ENCODE measurements at regions not wholly inside any gene's neighbourhood (a gene's known extent, or its start where the extent isn't known, plus 50 kb on each side); places are given as distances from the start of the nearest gene placed in this dataset.

DNA sequence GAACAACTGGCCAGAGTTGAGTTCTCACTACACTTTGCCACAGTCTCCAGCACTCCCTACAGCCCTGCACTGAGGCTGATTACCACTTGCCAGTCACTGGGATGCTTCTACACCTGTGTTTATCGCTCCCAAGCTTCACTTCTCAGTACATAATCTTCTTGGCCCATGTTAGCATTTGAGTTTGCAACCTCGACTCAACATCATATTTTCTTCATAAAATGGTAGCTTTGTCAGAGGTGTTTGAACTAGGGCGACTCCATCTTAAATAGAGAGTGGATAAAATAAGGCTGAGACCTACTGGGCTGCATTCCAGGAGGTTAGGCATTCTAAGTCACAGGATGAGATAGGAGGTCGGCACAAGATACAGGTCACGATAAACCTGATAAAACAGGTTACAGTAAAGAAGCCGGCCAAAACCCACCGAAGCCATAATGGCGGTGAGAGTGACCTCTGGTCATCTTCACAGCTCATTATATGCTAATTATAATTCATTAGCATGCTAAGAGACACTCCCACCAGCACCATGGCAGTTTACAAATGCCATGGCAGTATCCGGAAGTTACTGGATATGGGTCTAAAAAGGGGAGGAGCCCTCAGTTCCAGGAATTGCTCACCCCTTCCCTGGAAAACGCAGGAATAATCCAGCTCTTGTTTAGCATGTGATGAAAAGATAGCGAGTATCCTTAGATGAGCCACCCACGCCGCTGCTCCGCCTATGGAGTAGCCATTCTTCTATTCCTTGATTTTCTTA lies 105.8 kb upstream of the KLF6 start:
- Histone ChIP-seq H3K27ac (ENCODE audit: low read length) (peak overlapping the region; percentile 97), H3K27me3 (replicated peaks in 1 of 2; ENCODE audit: control insufficient read depth in 2 of 2, extremely low read depth in 1 of 2, insufficient read depth in 2 of 2, low read length in 1 of 2) (no peaks in the 10 kb centered on the region), H3K4me1 (ENCODE audit: control insufficient read depth in 1 of 2, extremely low read depth in 1 of 2, insufficient read depth in 2 of 2, low read length in 2 of 2) (peaks cover 6 to 52% of the 10 kb centered on the region in 2 experiments), H3K9me3 (no peaks in the 10 kb centered on the region), H3K36me3 (ENCODE audit: control insufficient read depth in 2 of 2, extremely low read depth in 1 of 2, insufficient read depth in 1 of 2, low read length in 1 of 2) (no peaks in the 10 kb centered on the region), H3K4me3 (ENCODE audit: control insufficient read depth in 1 of 2, extremely low read depth in 1 of 2, low read length in 1 of 2) (no peak overlapping the region)
- H3K9me3 Mint-ChIP-seq: no peaks in the 10 kb centered on the region
- no peak overlapping the region for H3K4me3 Mint-ChIP-seq
- 96% methylated on average over 5 of the region's 14 CpGs for WGBS (ENCODE audit: insufficient coverage)
- ATAC-seq (replicated peaks in 1 of 4): no peak
- ChIA-PET POLR2A (interaction anchor here (0.7 to 2.5 kb wide), 2 partner anchors 15 to 1780 kb away, joined by 3 to 10 read pairs; no protein-coding TSS in a partner anchor), CTCF (no interaction called here)
- DNase-seq: no peak
- H3K36me3 Mint-ChIP-seq: no peaks in the 10 kb centered on the region
- H3K27ac Mint-ChIP-seq: peak overlapping the region in 1 of 2 donors; percentile 39
- H3K27me3 Mint-ChIP-seq: no peaks in the 10 kb centered on the region
- peaks cover 15 to 68% (median 49%) of the 10 kb centered on the region in 3 donors for H3K4me1 Mint-ChIP-seq

DNA sequence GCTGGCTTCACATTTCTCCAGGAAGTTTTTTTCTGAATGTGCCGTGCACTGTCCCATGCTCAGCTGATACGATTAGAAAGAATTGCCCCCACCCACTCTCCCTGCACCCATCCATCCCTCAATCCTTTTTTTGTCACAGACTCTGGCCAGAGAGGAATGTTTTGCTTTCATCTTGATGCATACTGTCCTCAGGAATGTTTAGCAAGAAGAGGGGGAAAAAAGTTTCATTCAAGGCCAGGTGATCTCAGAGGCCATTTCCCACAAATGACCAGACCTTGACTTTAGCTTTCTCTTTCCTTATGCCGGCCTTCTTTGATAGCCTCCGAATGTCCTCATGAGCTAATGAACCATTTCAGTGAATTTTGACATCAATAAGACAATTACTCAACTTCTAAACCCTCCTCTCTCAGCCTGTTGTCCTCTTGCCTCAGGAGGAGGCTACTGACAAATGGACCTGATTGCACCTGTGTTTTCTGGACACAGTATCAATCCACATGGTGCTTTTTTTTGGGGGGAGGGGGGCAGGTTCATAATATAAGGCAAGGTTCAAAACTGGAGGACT lies 105.0 kb upstream of the KLF6 start:
- Histone ChIP-seq H3K9me3 (no peaks in the 10 kb centered on the region), H3K4me3 (ENCODE audit: control insufficient read depth in 1 of 2, extremely low read depth in 1 of 2, low read length in 1 of 2) (no peak overlapping the region), H3K27ac (ENCODE audit: low read length) (no peak overlapping the region), H3K36me3 (ENCODE audit: control insufficient read depth in 2 of 2, extremely low read depth in 1 of 2, insufficient read depth in 1 of 2, low read length in 1 of 2) (no peaks in the 10 kb centered on the region), H3K27me3 (replicated peaks in 1 of 2; ENCODE audit: control insufficient read depth in 2 of 2, extremely low read depth in 1 of 2, insufficient read depth in 2 of 2, low read length in 1 of 2) (no peaks in the 10 kb centered on the region), H3K4me1 (ENCODE audit: control insufficient read depth in 1 of 2, extremely low read depth in 1 of 2, insufficient read depth in 2 of 2, low read length in 2 of 2) (peaks cover 6 to 52% of the 10 kb centered on the region in 2 experiments)
- DNase-seq (no peak), ATAC-seq (replicated peaks in 1 of 4) (no peak)
- CTCF ChIA-PET: no interaction called here
- Mint-ChIP-seq H3K4me1 (peaks cover 15 to 66% (median 49%) of the 10 kb centered on the region in 3 donors), H3K36me3 (no peaks in the 10 kb centered on the region), H3K27ac (no peak overlapping the region), H3K4me3 (no peak overlapping the region), H3K9me3 (no peaks in the 10 kb centered on the region), H3K27me3 (no peaks in the 10 kb centered on the region)
- WGBS (ENCODE audit: insufficient coverage): 92% methylated on average over 2 of the region's 4 CpGs
- POLR2A ChIA-PET: interaction anchor here (0.7 to 3.1 kb wide), 5 partner anchors 14 to 1781 kb away, joined by 3 to 24 read pairs (median 6); partner anchors contain the start of gene KLF6 (in 1 of the 2)

DNA sequence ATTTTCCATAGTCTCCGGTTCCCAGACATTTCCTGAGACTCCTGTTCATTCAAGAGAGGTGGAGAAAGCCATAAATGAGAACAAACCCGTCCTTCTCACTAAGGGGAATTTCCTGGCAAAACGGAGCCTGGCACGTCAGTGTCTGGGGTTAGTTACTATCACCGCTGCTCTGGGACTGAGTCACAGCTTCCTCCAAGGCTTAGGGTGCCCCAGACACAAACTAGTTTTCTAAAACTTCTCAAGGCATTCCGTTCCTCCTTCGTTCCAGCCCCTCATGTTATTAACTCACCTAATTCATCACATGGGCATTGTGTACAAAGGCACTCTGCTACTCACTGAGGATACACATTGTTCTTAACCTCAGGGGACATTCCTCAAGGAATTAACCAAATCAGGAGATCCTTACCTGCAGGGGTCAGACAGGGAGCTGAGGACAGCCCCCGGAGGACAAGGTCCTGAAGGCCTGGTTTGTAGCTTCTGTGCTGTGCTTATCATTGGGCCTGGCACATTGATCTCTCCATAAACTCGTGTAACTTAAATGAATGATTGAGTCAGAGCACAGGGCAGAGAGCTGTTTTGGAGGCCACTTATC lies 103.0 kb upstream of the KLF6 start:
- H3K4me3 Mint-ChIP-seq: peak overlapping the region in 2 of 3 donors; percentile 21 to 53
- H3K4me1 ChIP-seq (ENCODE audit: control insufficient read depth in 1 of 2, extremely low read depth in 1 of 2, insufficient read depth in 2 of 2, low read length in 2 of 2): peaks cover 6 to 34% of the 10 kb centered on the region in 2 experiments
- H3K36me3 Mint-ChIP-seq: no peaks in the 10 kb centered on the region
- DNase-seq (peak in 34 of 35 experiments; percentile 21 to 88 (median 48)), ATAC-seq (replicated peaks in 1 of 4) (peak; percentile 61 to 78 (median 70))
- no peaks in the 10 kb centered on the region for H3K9me3 Mint-ChIP-seq
- H3K4me3 ChIP-seq (ENCODE audit: control insufficient read depth in 1 of 2, extremely low read depth in 1 of 2, low read length in 1 of 2): peak overlapping the region in 1 of 2 donors; percentile 11
- H3K27ac ChIP-seq (ENCODE audit: low read length): peak overlapping the region; percentile 88
- peak overlapping the region; percentile 87 to 96 for H3K27ac Mint-ChIP-seq
- H3K27me3 Mint-ChIP-seq: peaks cover 0 to 1% of the 10 kb centered on the region in 2 donors
- peaks cover 13 to 56% (median 37%) of the 10 kb centered on the region in 3 donors for H3K4me1 Mint-ChIP-seq
- ChIA-PET CTCF (interaction anchor here in 1 of 2 donors (0.9 to 1.0 kb wide), 2 partner anchors 11 to 767 kb away, joined by 3 to 4 read pairs; no protein-coding TSS in a partner anchor), POLR2A (interaction anchor here in 1 of 2 donors (0.6 to 3.1 kb wide), 7 partner anchors 12 to 105 kb away, joined by 3 to 24 read pairs (median 5); partner anchors contain the start of gene KLF6)
- no peaks in the 10 kb centered on the region for H3K27me3 ChIP-seq (replicated peaks in 1 of 2; ENCODE audit: control insufficient read depth in 2 of 2, extremely low read depth in 1 of 2, insufficient read depth in 2 of 2, low read length in 1 of 2)
- no peaks in the 10 kb centered on the region for H3K36me3 ChIP-seq (ENCODE audit: control insufficient read depth in 2 of 2, extremely low read depth in 1 of 2, insufficient read depth in 1 of 2, low read length in 1 of 2)
- WGBS (ENCODE audit: insufficient coverage): 31% methylated on average over 6 of the region's 9 CpGs
- H3K9me3 ChIP-seq: no peaks in the 10 kb centered on the region

DNA sequence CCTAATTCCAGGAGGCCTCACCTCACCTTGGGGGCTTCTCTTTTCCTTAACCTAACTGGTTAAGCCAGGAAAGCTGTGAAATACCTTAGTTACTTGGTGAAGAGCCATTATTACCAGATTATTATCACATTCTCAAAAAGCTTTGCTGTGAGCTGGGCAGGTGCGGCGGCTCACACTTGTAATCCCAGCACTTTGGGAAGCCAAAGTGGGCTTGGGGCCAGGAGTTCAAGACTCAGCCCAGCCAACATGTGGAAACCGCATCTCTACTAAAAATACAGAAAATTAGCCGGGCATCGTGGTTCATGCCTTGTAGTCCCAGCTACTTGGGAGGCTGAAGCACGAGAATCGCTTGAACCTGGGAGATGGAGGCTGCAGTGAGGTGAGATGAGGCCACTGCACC lies 102.4 kb upstream of the KLF6 start:
- H3K9me3 Mint-ChIP-seq: no peaks in the 10 kb centered on the region
- peaks cover 0 to 1% of the 10 kb centered on the region in 2 donors for H3K27me3 Mint-ChIP-seq
- Histone ChIP-seq H3K36me3 (ENCODE audit: control insufficient read depth in 2 of 2, extremely low read depth in 1 of 2, insufficient read depth in 1 of 2, low read length in 1 of 2) (no peaks in the 10 kb centered on the region), H3K4me3 (ENCODE audit: control insufficient read depth in 1 of 2, extremely low read depth in 1 of 2, low read length in 1 of 2) (peak overlapping the region in 1 of 2 donors; percentile 11), H3K9me3 (no peaks in the 10 kb centered on the region), H3K27ac (ENCODE audit: low read length) (peak overlapping the region; percentile 88), H3K27me3 (replicated peaks in 1 of 2; ENCODE audit: control insufficient read depth in 2 of 2, extremely low read depth in 1 of 2, insufficient read depth in 2 of 2, low read length in 1 of 2) (no peaks in the 10 kb centered on the region), H3K4me1 (ENCODE audit: control insufficient read depth in 1 of 2, extremely low read depth in 1 of 2, insufficient read depth in 2 of 2, low read length in 2 of 2) (peaks cover 3 to 28% of the 10 kb centered on the region in 2 experiments)
- peak overlapping the region; percentile 87 to 96 for H3K27ac Mint-ChIP-seq
- CTCF ChIA-PET: no interaction called here
- 100% methylated on average over 2 of the region's 7 CpGs for WGBS (ENCODE audit: insufficient coverage)
- POLR2A ChIA-PET: interaction anchor here in 1 of 2 donors (0.6 to 3.1 kb wide), 6 partner anchors 12 to 104 kb away, joined by 3 to 24 read pairs (median 4); partner anchors contain the start of gene KLF6
- peak overlapping the region in 1 of 3 donors; percentile 53 for H3K4me3 Mint-ChIP-seq
- DNase-seq: no peak
- peaks cover 7 to 50% (median 32%) of the 10 kb centered on the region in 3 donors for H3K4me1 Mint-ChIP-seq
- ATAC-seq (replicated peaks in 1 of 4): no peak
- no peaks in the 10 kb centered on the region for H3K36me3 Mint-ChIP-seq

DNA sequence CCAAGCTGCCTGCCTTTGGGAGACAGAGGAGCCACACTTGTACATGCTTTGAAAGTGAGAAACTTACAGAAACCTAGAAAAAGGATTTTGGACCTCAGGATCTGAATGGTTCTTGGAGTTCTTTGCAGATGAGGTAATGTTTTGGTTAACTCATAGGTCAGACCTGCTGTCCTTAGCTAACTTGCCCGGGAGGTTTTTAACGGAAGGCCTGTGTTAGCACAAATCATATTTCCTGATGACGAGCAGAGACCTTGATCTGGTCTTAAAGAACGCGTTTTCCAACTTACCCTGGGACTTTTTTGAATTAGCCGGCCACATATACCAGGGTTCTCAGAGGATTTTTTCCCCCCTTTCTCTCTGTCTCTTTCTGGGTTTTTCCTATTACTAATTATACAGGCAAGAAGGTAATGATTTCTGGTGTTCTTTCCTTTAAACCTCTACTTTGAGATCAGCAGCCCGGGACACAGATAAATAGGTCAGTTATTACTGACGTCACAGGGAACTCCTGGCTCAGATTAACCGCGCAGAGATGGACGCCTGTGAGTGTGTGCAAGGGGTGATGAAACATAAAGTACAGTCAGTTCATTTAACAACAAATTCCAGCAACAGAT lies 101.7 kb upstream of the KLF6 start:
- ATAC-seq (replicated peaks in 1 of 4): no peak
- no peak overlapping the region for H3K4me3 ChIP-seq (ENCODE audit: control insufficient read depth in 1 of 2, extremely low read depth in 1 of 2, low read length in 1 of 2)
- H3K27ac ChIP-seq (ENCODE audit: low read length): peak overlapping the region; percentile 88
- Mint-ChIP-seq H3K4me3 (peak overlapping the region in 1 of 3 donors; percentile 26), H3K27ac (peak overlapping the region; percentile 45 to 65), H3K9me3 (no peaks in the 10 kb centered on the region), H3K27me3 (peaks cover 0 to 1% of the 10 kb centered on the region in 2 donors), H3K4me1 (peaks cover under 1 to 44% (median 25%) of the 10 kb centered on the region in 3 donors), H3K36me3 (no peaks in the 10 kb centered on the region)
- H3K27me3 ChIP-seq (replicated peaks in 1 of 2; ENCODE audit: control insufficient read depth in 2 of 2, extremely low read depth in 1 of 2, insufficient read depth in 2 of 2, low read length in 1 of 2): no peaks in the 10 kb centered on the region
- WGBS (ENCODE audit: insufficient coverage): 61% methylated on average over 2 of the region's 11 CpGs
- POLR2A ChIA-PET: interaction anchor here (0.7 to 2.2 kb wide), 2 partner anchors 46 to 101 kb away, joined by 4 to 7 read pairs; partner anchors contain the start of gene KLF6 (in 1 of the 2)
- DNase-seq: peak in 1 of 35 experiments; percentile 49
- peaks cover 0 to 25% of the 10 kb centered on the region in 2 experiments for H3K4me1 ChIP-seq (ENCODE audit: control insufficient read depth in 1 of 2, extremely low read depth in 1 of 2, insufficient read depth in 2 of 2, low read length in 2 of 2)
- CTCF ChIA-PET: interaction anchor here in 1 of 2 donors (0.5 kb wide), 1 partner anchor 125 kb away, joined by 11 read pairs; no protein-coding TSS in a partner anchor
- no peaks in the 10 kb centered on the region for H3K9me3 ChIP-seq
- no peaks in the 10 kb centered on the region for H3K36me3 ChIP-seq (ENCODE audit: control insufficient read depth in 2 of 2, extremely low read depth in 1 of 2, insufficient read depth in 1 of 2, low read length in 1 of 2)
